NAMALWA (cell line): ENCODE measurements at regions not wholly inside any gene's neighbourhood (a gene's known extent, or its start where the extent isn't known, plus 50 kb on each side); places are given as distances from the start of the nearest gene placed in this dataset.
A peak's percentile ranks its signal among the peaks of the same experiment; 100 is the strongest.

Experiments used
- DNase-seq: peaks from one replicate; pipeline ENCODE4 v3.0.0-alpha.2; 2015; ENCODE audit warnings: low spot score

DNA sequence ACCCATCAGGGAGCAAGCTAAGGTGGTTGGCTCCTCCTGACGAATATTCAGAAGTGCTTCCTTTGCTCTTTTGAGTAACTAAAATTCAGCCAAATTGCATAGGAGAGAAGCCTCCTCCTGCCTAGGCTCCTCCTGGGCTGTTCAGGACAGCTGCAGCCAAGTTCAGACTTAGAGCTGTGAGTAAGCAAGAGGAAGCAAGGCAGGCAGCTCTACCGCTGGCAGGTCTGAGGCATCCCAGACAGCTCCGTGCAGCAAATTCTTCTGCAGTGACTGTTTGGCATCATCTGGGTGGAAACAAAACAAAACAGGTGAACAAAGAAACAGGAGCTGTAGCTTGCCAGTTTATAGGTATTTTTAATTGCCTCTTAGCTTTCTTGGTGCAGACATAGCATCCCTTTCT, 421.0 kb downstream of the GADD45G start:
- no peak for DNase-seq

DNA sequence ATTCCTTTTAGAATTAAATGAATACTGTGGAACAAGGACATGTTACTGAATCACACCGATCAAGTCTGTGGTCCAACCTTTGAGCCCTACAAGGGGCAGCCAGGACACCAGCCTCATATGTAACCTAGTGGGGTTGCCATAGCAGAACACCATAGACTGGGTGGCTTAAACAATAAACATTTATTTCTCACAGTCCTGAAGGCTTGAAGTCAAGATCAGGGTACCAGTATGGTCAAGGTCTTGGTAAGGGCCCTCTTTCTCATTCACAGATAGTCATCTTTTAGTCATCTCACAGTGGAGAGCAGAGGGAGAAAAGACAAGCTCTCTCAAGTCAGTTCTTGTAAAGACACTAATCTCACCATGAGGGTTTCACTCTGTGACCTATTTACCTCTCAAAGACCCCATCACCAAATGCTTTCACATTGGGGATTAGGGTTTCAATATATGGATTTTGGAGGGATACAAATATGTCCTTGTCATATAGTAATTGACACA, 422.5 kb downstream of the GADD45G start:
- DNase-seq, result no peak

DNA sequence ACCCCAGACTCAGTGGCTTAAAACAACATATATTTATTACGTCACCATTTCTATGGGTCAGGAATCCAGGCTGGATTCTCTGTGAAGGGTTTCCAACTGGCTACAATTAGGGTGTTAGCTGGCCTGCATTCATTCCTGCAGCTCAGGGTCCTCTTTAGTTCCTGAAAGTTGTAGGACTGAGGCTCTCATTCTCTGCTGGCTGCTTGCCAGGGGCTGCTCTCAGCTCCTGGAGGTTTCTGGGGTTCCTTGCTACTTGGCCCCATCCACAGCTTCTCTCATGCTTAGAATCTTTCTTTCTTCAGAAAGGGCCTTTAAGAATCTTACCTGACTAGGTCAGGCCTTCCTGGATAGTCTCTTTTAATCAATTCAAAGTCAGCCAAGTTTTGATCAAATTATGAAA, 424.6 kb downstream of the GADD45G start:
- DNase-seq, result no peak

DNA sequence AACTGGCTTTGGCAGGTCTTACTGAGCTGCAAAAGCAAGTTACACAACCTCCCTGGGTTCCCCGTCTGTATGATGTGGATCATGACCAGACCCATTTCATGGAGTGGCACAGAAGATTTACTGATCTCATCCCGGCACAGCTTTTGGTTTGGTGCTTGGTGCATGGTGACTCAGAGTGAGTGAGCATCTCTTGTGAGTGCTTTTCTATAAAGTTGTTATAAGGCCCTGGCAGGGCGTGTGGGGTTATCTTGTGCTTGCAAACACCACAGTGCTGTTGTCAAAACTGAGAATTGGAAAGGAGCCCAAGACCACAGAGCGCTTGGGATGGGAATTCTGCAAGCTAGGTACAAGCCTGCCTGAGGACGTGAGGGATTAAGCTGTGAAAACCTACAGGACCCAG, 425.2 kb downstream of the GADD45G start:
- DNase-seq, result no peak

DNA sequence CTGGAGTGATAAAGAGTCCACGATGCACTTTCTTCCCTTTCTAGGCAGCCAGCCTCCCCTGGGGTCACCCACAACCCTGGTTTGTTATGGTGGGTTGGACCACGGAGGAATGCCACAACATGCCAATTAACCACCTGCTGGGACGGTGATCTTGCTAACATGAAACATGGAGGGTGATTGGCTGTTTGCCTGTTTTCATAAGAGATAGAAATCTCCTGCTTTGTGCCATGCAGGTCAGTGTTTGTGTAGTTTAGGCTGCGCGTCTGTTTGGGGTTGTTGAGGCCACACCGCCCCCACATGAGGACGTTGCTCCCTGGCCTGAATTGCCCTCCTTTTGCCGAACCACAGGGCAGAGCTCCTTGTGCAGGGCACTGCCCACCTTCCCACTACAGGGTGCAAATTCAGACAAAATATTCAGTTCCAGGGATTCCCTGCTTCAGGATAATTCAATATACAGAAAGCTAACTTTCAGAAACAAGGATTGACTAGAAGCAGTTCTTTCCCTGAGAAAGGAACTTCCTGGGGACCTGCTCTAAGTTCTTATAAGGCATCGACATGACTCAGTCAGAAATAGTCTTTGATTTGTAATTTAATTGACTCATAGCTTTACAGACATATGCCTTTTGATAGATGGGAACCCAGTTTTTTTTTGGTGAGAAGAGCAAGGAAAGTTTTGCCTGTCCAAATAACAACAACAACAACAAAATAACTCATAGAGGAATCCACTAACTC, 427.6 kb downstream of the GADD45G start:
- no peak for DNase-seq

DNA sequence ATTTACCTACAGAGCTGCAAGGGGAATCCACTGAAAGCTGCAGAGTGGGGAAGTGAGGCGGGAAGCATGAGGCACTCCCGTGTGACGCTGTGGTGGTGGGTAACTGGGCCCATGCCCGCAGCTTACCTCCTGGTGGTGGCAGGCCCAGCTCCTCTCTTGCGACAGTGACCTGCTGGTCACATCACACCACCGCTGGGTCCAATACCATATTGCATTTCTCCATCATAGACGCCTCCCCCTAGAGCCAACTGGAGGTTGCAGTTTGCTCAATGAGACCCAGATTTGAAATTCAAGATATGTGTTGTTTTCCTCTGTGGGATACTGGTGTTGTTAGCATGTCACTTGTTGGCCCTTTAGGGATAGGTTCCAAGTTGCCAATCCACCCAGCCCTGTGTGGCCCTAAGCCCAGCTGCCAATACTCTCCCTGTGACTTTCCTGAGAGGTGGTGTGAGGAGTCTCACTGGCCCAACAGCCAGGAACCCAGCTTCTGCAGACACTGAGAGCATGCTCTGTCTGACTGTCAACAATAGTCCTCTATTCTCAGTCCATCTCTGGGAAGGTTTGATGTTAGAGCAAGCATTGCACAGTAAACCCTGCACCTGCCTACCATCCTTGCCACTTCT, 428.3 kb downstream of the GADD45G start:
- no peak for DNase-seq

DNA sequence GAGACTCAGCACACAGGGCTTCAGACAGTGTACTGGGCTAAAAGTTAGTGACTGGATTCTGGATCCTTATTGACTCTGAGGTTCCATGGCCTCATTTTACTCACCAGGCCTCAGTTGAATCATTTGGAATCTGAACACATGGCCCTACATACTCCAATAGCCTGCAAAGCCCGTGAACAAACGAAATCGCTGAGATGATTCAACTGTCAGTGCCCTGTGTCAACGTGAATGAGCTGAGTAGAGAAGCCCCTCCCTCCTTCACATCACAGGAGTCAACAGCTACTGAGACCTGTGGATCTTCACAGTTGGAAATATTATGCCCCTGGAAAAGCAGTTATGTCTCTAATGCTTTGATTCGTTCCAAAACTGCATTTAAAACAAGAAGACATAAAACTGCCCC, 429.3 kb downstream of the GADD45G start:
- no peak for DNase-seq

DNA sequence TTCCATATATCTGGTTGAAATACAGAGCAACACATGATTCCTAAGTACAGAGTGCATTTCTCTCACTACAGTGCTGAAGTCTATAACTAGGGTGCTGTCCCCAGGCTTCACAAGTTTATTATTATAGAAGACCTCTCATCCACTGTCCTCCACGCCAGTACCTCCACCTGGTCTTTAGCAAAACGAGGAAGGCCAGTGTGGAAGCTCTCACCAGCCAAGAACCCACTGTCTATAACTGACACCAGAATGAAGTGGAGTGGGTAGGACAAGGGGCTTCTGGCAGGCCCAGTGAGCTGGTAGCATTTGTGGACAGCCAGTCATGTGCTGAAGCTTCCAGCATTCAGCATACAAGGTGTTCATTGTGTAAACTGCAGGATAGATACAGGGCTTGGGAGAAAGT, 430.7 kb downstream of the GADD45G start:
- no peak for DNase-seq

DNA sequence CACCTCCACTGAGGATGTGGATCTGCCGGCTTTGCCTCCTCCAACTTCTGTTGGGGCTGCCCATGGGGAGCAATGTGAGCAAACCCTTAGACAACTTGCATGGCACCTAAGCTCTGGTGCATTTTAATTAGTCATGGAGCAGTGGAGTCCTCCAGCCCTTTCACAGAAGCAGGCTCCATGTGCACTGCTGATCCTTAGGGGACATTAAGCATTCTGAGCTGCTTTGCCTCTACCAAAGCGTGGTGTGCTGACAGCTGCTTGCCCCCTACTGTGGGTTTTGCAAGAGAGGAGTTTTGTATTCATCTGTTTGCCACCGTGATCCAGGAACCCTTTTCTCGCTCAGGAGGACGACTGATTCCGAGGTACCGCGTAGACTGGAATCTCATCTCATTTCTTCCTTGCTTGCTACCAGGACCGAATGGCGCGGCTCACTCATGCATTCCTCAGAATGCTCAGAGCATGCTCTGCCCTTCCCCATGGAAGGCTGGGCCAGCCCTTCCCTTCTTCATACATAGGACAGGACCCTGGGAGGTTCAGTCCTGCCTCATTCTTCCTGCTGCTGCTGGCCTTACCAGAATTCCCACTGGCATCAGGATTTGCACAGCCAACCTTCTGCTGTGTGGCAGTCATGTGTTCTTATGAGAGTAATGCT, 432.5 kb downstream of the GADD45G start:
- DNase-seq, result no peak

DNA sequence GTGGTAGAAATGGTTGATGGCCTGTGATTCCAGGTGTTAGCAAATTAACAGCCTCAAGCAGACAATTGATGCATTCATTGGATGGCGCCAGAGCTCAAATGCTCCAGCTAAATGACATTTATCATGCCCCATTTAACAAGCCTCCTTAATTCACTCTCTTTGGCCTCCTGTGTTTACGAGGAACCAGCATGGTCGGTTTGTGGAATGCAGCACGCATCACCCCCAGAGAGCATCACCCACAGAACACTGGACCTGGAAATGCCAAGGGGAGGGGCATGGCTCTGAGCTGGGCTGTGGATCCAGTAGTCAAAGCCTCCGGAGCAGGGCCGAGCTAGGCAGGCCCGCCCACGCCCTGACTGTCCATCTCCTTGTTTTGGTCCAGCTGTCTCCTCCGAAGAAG, 434.0 kb downstream of the GADD45G start:
- no peak for DNase-seq

DNA sequence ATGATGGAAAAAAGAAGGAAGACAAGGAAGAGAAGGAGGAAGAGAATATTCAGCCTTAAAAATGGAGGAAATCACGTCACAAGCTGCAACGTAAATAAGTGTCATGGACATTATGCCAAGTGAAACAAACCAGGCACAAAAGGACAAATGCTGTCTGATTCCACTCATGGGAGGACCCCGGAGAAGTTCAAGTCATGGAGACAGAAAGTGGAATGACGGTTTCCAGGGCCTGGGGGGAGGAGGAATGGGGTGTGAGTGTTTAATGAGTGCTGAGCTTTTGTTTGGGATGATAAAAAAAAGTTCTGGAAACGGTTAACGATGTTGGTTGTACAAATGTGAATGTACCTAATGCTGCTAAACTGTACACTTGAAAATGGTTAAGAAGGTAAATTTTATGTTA, 439.5 kb downstream of the GADD45G start:
- DNase-seq, result no peak

DNA sequence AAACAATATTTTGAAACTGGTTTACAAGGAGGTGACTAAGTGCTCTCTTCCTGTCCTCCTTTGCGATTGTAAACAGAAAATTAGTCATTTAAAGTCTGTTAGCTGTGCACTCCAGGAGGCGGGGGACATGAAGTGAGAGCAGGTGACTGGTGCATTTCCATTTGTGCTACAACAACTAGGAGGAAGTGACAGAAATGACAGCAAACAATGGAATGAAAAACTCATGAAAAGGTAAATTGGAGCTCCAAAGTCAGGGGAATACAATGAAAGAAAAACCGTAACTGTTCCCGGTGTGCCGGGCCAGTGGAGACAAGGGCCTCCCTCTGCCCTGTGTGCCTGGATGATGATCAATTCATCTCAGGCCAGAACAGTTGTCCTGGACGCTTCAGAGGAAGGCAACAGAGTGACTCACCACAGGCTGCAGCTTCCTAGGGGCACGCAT, 439.9 kb downstream of the GADD45G start:
- no peak for DNase-seq

DNA sequence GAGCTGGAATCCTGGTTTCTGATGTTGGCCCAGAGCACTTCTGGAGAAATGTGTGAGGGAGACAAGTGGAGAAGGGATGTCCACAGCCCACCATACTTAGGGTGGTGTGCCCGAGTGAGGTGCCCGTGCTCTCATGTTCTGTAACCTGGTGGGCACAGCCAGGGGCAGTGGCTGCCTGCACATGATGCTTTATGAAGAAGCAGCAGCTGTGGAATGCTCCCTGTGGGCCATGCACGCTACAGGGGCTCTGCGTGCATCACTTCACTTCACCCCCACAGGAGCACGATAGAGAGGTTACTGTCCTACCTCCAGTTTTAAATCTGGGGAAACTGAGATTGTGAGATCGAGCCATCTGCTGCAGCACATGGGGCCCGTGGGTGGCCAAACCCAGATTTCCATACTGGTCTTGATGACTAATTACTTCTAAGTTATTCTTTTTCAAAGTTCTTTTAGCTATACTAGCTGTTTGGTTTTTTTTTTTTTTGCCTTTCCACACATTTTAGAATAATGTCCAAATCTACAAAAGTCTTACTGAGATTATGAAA, 441.6 kb downstream of the GADD45G start:
- DNase-seq, result no peak

DNA sequence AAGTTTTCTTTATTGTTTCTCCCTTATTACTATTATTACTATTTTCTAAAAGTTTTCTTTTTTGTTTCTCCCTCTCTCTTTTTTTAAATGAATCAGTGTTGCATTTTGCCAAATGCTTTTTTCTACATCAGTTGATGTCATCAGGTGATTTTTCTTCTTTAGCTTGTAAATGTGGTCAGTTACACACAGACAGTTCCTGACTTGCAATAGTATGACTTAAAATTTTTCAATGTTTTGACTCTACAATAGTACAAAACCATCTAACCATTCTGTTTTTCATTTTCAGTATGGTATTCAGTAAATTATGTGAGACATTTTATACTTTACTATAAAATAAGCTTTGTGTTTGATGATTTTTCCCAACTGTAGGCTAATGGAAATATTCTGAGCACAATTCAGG, 443.0 kb downstream of the GADD45G start:
- DNase-seq, result no peak

DNA sequence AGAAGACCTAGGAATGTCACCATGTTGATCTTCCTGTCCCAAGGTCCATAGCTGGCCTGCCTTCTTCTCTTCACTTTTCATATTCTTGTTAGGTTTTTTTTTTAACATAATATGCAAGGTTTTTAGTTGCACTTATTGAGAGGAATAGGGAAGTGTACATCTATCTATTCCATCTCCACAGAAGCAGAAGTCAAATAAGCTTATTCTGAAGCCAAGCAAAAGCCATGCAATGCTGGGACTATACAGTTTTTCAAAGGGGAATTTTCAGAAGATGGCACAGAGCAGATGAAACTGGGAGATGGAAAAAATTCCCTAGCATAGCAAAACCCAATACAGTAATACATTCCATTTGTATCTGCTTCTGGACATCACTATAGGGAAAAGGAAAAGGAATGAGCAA, 447.6 kb downstream of the GADD45G start:
- no peak for DNase-seq

DNA sequence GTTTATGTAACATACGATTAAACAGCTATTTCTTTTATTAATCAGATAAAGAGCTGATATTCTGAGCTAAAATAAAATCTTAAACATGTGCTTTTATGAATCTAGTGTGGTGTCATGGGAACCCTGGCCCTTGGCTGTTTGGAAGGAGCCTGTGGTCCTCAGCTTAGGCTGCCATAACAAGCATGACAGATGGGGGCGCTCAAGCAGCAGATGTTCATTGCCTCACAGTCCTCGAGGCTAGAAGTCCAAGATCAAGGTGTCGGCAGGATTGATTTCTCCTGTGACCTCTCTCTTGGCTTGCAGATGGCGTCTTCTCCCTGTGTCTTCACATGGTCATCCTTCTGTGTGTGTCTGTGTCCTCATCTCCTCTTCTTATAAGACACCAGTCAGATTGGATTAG, 448.2 kb downstream of the GADD45G start:
- peak; percentile 47 for DNase-seq

DNA sequence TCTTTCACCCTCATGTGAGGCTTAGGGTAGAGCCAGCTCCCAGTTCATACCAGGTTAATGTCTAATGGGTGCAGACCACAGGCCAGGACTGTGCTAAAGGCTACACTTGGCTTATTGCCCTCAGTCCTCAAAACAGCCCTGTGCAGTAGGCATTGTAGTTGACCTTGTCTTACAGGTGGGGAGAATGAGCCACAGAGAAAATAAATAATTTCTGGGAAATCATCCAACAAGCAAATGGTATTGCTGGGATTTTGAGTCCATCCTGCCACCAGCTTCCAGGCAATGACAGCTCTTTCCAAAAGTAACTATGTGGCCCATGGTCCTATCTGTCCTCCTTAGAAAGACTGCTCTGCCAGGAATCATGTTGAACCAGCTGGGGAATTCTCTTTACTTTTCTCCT, 450.0 kb downstream of the GADD45G start:
- no peak for DNase-seq

DNA sequence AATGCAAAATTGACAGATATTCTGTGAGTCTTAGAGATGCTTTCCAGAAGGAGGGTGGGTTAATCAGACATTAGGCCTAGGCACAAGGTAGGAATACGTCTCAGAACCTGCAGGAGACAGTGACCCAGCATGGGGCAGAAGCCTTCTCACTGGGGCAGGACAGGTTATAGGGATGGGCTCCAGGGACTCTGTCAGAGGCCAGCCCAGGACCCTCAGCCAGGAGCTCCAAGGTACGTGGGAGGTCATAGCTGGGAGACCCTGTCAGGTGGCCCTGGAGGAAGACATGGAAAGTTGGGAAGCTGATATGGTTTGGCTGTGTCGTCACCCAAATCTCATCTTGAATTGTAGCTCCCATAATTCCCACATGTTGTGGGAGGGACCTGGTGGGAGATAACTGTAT, 450.4 kb downstream of the GADD45G start:
- no peak for DNase-seq

DNA sequence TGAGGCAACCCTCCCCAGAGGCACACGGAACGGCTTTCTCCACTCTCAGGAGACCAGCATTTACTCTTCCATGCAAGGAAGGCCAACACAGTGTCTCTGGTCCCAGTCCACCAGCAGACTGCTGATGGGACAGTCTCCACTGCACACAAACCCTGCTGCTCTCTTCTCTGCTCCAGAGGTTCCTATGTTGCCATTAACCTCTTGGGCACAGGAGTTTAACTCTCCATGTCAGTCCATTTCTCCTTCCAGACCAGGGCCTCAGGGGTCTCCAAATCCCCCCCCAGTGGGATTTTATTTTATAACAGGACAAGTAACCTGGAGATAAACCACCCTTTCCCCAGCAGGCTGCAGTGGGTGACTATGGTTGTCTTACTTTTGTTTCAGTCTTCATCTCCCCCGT, 452.5 kb downstream of the GADD45G start:
- DNase-seq, result no peak

DNA sequence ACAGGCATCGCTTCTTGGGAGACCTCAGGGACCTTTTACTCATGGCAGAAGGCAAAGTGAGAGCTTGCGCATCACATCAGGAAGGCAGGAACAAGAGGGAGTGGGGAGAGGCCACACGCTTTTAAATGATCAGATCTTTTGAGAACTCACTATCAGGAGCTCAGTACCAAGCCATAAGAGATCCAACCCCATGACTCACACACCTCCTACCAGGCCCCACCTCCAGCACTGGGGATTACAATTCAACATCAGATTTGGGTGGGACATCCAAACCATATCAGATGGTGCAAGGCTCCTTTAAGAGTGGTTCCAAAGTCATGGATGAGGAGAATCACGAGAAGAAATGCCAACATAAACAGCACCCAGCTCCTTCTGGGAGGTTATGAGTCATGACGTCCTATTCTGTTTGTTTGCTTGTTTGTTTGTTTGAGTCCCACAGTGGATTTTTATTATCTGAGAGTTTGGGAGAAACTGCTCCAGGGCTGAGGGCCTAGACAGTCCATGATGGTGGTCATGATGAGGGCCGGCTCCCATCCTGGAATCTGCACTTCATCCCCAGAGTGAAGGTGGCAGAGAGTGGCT, 453.5 kb downstream of the GADD45G start:
- DNase-seq, result no peak

DNA sequence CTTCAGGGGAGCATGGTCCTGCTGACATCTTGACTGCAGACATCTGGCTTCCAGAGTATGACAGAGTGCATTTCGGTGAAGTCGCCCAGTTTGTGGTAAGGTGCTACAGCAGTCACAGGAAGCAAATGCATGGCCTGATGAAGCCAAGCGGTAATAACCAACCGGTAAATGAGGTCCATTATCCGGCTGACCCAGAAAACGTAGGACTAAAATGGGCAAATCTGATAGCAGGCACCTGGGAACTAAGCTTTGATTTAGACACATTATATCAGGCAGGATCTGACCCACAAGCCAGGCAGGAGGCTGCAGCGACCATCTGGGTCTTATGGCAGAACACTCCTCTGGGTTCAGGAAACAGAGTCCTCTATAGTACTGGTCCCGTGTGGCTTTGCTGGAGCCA, 454.6 kb downstream of the GADD45G start:
- DNase-seq, result no peak

DNA sequence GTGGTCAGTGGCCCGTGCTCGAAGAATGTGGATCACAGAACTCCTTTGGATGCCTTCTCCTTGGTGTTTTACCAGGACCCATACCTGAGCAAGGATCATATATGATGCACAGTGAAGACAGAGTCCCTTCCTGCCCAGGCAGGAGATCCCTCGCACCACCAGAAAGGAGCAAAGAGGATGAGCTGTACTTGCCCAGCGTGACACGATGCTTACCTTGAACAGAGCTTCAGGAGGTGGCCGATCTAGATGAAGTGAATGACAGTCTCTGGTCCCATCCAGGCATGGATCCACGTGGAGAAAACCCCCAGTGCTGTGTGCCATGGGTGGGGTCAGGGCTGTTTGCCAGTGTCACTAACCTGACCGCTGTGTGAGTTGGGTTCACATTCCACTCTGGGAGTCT, 455.4 kb downstream of the GADD45G start:
- DNase-seq, result no peak

DNA sequence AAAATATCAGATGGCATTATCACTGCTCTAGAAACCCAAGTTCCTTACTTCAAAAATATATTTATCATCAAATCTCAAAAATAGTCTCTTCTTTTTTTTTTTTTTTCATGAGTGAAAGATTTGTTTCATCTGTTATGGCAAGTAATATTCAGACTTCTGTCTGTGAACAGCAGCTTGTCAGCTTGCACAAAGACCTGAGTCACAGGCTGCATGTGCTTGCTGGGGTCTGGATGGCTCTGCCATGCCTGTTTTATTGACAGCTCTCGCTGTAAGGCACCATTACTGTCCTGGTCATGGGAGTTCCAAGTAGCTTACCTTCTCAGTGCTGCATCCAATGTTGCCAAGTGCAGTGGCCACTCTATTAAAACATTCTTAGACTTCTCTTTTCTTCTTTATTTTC, 456.4 kb downstream of the GADD45G start:
- no peak for DNase-seq
